Heart right ventricle (tissue), 16 donors: ENCODE measurements at regions not wholly inside any gene's neighbourhood (a gene's known extent, or its start where the extent isn't known, plus 50 kb on each side); places are given as distances from the start of the nearest gene placed in this dataset.

ENCODE experiments used
- ATAC-seq, 8 donors: fragments of 200-7000 bp; cut with Tn5 transposase; one replicate each; pipeline ENCODE4 v1.9.1; 2020; ENCODE audit warnings: mild to moderate bottlenecking in 8 of 8, moderate library complexity in 8 of 8, moderate number of reproducible peaks in 1 of 8
- DNase-seq, 2 donors: peaks; one replicate each; pipeline ENCODE4 v3.0.0-alpha.2; 2020
- H3K27ac ChIP-seq, 10 donors: fragments of 200-600 bp; sonication (generic) in 2 of 10; one replicate each; pipeline versions ENCODE4 v1.5.0 to v1.8.0; 2020 to 2022; ENCODE audit warnings: mild to moderate bottlenecking in 3 of 10
- H3K27me3 ChIP-seq, 7 donors: fragments of 200-600 bp; one replicate each; pipeline ENCODE4 v1.8.0; 2021 to 2022; ENCODE audit warnings: mild to moderate bottlenecking in 2 of 7
- H3K36me3 ChIP-seq, 9 donors: fragments of 200-600 bp; sonication (generic) in 1 of 9; one replicate each; pipeline versions ENCODE4 v1.5.0 to v1.8.0; 2020 to 2022; ENCODE audit warnings: mild to moderate bottlenecking in 2 of 9
- H3K4me1 ChIP-seq, 9 donors: fragments of 200-600 bp; sonication (generic) in 1 of 9; one replicate each; pipeline versions ENCODE4 v1.5.0 to v1.8.0; 2020 to 2022; ENCODE audit warnings: mild to moderate bottlenecking in 4 of 9
- H3K4me3 ChIP-seq, 10 donors: fragments of 200-600 bp; sonication (generic) in 2 of 10; one replicate each; pipeline versions ENCODE4 v1.5.0 to v1.8.0; 2020 to 2022; ENCODE audit warnings: mild to moderate bottlenecking in 7 of 10, moderate library complexity in 2 of 10
- H3K9me3 ChIP-seq, 11 donors: fragments of 200-600 bp in 10 of 11; sonication (generic) in 2 of 11; one replicate each; pipeline versions ENCODE4 v1.5.0 to v1.8.0; 2013 to 2022; ENCODE audit warnings: mild to moderate bottlenecking in 2 of 11, control low read depth in 1 of 11, moderate library complexity in 1 of 11
- CTCF ChIP-seq, 9 donors: fragments of 200-600 bp; sonication (generic) in 2 of 9; IDR thresholded peaks; one replicate each; pipeline versions ENCODE4 v1.5.0 to v1.8.0; 2021 to 2022; ENCODE audit warnings: antibody characterized with exemption in 9 of 9, mild to moderate bottlenecking in 5 of 9, moderate library complexity in 1 of 9
- WGBS, 2 donors: extraction: QIAGEN DNeasy Blood & Tissue Kit; methylation state at CpG; one replicate each; pipeline ENCODE4 v1.1.7; 2013; ENCODE audit warnings: inconsistent platforms in 1 of 2; 5-methylcytosine and 5-hydroxymethylcytosine counted together
- intact Hi-C, 10 donors: fragments of 100-400 bp; cut with DNase I; formaldehyde crosslinking; loops; one replicate each; pipeline versions ENCODE4 v1.11.1 to v1.14.2; 2022
- donor health status: Arrhythmogenic right ventricular cardiomyopathy.
- donor health status: ischemic (EF 13 %, LVEDD 7.1; RV severe dilation, severe dysfunction).
- donor health status: healthy with polysubstance abuse.
- donor health status: DM: no; HTN: yes; CAD: no.
- donor health status: DM: no; HTN: no; CAD: no.
- donor health status: ischemic (EF 25% LVEDD 6.9; RV normal size, moderate dysfunction).
- donor health status: ischemic (EF 25% LVEDD 5.7; RV mildly dilated, moderate dysfunction).
- donor health status: healthy.
- donor health status: DM: yes; HTN: yes; CAD: no.
- donor health status: Ischemic cardiomyopathy.
- donor health status: ischemic (EF 35%, LVEDD 5.7; RV mildly dilated, moderate dysfunction).
- donor health status: nonischemic (EF 11% LVEDD 7.7; RV severe dilation, severe dysfunction).
- donor health status: DM: yes; HTN: yes; CAD: no.
- donor health status: PGD.
- donor health status: ischemic (EF 29% LVEDD 5.4; RV normal size, mild dysfunction).
- donor health status: nonischemic (EF 23%, LVEDD 6.1; RV moderate dilation, normal function).

- WGBS, 2 donors = 50 to 57% methylated on average over 3 of the region's 3 CpGs
- Histone ChIP-seq H3K27ac (no peak overlapping the region), H3K4me1 (no peaks in the 10 kb centered on the region), H3K9me3 (no peaks in the 10 kb centered on the region), H3K36me3 (no peaks in the 10 kb centered on the region), H3K4me3 (no peak overlapping the region), H3K27me3 (no peaks in the 10 kb centered on the region)
- no peak for TF ChIP-seq CTCF (IDR thresholded peaks at IDR 0.05)
- no peak for DNase-seq
- no peak for ATAC-seq
- intact Hi-C loops = no loop called here
These were observed 1048.0 kb downstream of the PDHA2 start for GRCh38 chr4:96887857-96888256.

DNA sequence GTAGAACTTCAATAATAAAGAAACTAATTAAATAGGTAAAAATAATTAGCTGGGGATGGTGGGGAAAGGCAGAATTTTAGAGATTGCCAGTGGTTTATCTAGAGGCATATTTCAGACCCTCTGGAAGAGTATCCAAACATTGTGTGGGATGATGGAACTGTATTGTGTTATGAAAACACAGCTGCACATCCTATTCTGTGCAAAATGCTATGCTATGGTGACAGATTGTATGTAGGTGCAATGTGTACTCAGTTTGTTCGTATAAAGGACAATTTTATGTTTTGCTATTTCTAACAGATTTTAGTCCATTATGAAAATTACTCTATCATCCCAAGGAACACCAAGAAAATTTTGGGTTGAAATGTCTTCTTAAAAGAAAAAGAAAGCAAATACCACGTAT, 1054.7 kb downstream of the PDHA2 start:
- H3K27me3 ChIP-seq = no peaks in the 10 kb centered on the region
- no peak overlapping the region for H3K27ac ChIP-seq
- no peak for DNase-seq
- WGBS, 2 donors = 75 to 82% methylated on average over 2 of the region's 2 CpGs
- H3K9me3 ChIP-seq = peaks cover 0 to 5% (median 0%) of the 10 kb centered on the region in 11 donors
- no peaks in the 10 kb centered on the region for H3K4me1 ChIP-seq
- no peak overlapping the region for H3K4me3 ChIP-seq
- no peaks in the 10 kb centered on the region for H3K36me3 ChIP-seq
- ATAC-seq = no peak
- TF ChIP-seq CTCF (IDR thresholded peaks at IDR 0.05) = no peak
- intact Hi-C loops = no loop called here

DNA sequence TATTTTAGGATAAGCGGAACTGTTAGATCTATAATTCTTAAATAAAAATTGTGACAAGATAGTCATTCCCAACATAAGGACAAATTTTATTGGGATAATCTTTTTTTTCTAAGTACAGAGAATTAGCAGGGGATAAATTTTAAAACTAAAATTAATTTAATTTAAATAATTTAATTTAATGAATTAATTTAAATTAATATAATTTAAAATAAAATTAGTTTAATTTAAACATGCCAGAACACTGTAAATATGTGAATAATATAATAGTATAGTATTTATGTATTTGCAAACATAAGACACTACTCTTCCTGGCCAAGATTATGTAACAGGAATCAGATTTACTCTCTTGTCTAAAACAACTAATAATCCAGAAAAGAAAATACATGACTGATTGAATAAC, 1055.9 kb downstream of the PDHA2 start:
- Histone ChIP-seq H3K4me3 (no peak overlapping the region), H3K9me3 (peaks cover 0 to 5% (median 0%) of the 10 kb centered on the region in 11 donors), H3K4me1 (no peaks in the 10 kb centered on the region), H3K27me3 (no peaks in the 10 kb centered on the region), H3K36me3 (no peaks in the 10 kb centered on the region), H3K27ac (no peak overlapping the region)
- ATAC-seq = no peak
- TF ChIP-seq CTCF (IDR thresholded peaks at IDR 0.05) = no peak
- DNase-seq = no peak
- WGBS, 2 donors = 89 to 98% methylated on average over 1 of the region's 1 CpG
- intact Hi-C loops = no loop called here

DNA sequence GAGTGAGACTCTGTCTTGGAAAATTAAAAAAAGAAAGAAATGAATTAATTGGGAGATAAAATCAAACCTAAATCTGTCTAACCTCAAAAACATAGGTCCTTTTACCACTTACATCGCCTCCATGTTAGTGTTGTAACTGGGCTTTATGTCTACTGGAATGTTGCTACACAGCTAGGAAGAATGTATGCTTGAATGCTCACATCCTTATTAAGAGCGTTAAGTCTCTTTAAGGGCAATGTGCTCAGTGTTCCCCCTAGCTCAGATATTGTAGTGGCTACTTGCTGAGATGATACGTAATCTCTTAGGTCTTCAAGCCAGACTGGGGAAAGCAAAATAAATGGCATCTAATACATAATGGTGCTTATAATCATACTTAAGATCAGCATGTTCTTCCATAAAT, 1072.8 kb downstream of the PDHA2 start:
- intact Hi-C loops = no loop called here
- Histone ChIP-seq H3K4me1 (no peaks in the 10 kb centered on the region), H3K27ac (no peak overlapping the region), H3K4me3 (no peak overlapping the region), H3K9me3 (no peaks in the 10 kb centered on the region), H3K36me3 (no peaks in the 10 kb centered on the region), H3K27me3 (no peaks in the 10 kb centered on the region)
- ATAC-seq = no peak
- WGBS, 2 donors = 81 to 83% methylated on average over 3 of the region's 3 CpGs
- DNase-seq = no peak
- no peak for TF ChIP-seq CTCF (IDR thresholded peaks at IDR 0.05)
